ENCODE measurements at regions not wholly inside any gene's neighbourhood (a gene's known extent, or its start where the extent isn't known, plus 50 kb on each side); places are given as distances from the start of the nearest gene placed in this dataset.

DNA sequence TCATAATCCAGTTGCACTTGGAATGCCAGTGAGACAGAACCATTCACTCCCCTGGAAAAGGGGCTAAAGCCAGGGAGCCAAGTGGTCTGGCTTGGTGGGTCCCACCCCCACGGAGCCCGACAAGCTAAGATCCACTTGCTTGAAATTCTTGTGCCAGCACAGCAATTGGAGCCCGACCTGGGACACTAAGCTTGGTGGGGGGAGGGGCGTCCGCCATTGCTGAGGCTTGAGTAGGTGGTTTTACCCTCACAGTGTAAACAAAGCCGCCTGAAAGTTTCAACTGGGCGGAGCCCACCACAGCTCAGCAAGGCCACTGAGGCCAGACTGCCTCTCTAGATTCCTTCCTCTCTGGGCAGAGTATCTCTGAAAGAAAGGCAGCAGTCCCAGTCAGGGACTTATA, 200.7 kb upstream of the NPSR1 start:
- TF ChIP-seq POLR2A (IDR thresholded peaks at IDR 0.05; ENCODE audit: low read depth, low read length) = no peak
- no peak for TF ChIP-seq TAF1 (IDR thresholded peaks at IDR 0.05; ENCODE audit: low read depth, low read length)
